ENCODE measurements at regions not wholly inside any gene's neighbourhood (a gene's known extent, or its start where the extent isn't known, plus 50 kb on each side); places are given as distances from the start of the nearest gene placed in this dataset.

GRCh38 chr1:4603295-4604110 is 50.9 kb upstream of the AJAP1 start:
- DNase-seq (ENCODE audit: low read depth in 2 of 2): no peak
